Retinal pigment epithelial cell (primary cell): ENCODE measurements at regions not wholly inside any gene's neighbourhood (a gene's known extent, or its start where the extent isn't known, plus 50 kb on each side); places are given as distances from the start of the nearest gene placed in this dataset.
A peak's percentile ranks its signal among the peaks of the same experiment; 100 is the strongest.

Experiments
- DNase-seq: peaks from one replicate; pipeline ENCODE4 v3.0.0-alpha.2; 2010; ENCODE audit warnings: low read depth
- H3K4me3 ChIP-seq: 2 replicates; pipeline ENCODE4 v1.5.1; 2011; ENCODE audit warnings: mild to moderate bottlenecking, low read length, control low read depth, moderate library complexity
- CTCF ChIP-seq: conservative IDR thresholded peaks from 2 replicates; pipeline ENCODE4 v1.5.1; 2011; ENCODE audit warnings: low read depth, low read length, control low read depth, inconsistent platforms

GRCh38 chr7:106766551-106766950 is 98.5 kb upstream of the PIK3CG start:
- no peak for DNase-seq
- no peak overlapping the region for H3K4me3 ChIP-seq
- TF ChIP-seq CTCF = no peak

GRCh38 chr7:106767078-106767477 is 98.0 kb upstream of the PIK3CG start:
- TF ChIP-seq CTCF = no peak
- H3K4me3 ChIP-seq = no peak overlapping the region
- DNase-seq = no peak

- no peak for DNase-seq
- no peak overlapping the region for H3K4me3 ChIP-seq
- TF ChIP-seq CTCF = no peak
Observed at GRCh38 chr7:106767498-106768323, 97.4 kb upstream of the PIK3CG start.

- DNase-seq = no peak
- H3K4me3 ChIP-seq = no peak overlapping the region
- TF ChIP-seq CTCF = no peak
Observed at GRCh38 chr7:106768324-106768751, 96.7 kb upstream of the PIK3CG start.

- peak; percentile 62 for DNase-seq
- no peak overlapping the region for H3K4me3 ChIP-seq
- TF ChIP-seq CTCF = no peak
Observed at GRCh38 chr7:106770191-106770590, 94.9 kb upstream of the PIK3CG start.

GRCh38 chr7:106772655-106773108 is 92.4 kb upstream of the PIK3CG start:
- H3K4me3 ChIP-seq = no peak overlapping the region
- peak; percentile 63 for DNase-seq
- TF ChIP-seq CTCF = no peak

- DNase-seq = no peak
- no peak overlapping the region for H3K4me3 ChIP-seq
- TF ChIP-seq CTCF = no peak
Observed at GRCh38 chr7:106773228-106773627, 91.9 kb upstream of the PIK3CG start.
